ENCODE measurements at regions not wholly inside any gene's neighbourhood (a gene's known extent, or its start where the extent isn't known, plus 50 kb on each side); places are given as distances from the start of the nearest gene placed in this dataset.

- H3K4me3 ChIP-seq (ENCODE audit: control insufficient read depth, low read depth, low read length): no peak overlapping the region
- DNase-seq (ENCODE audit: low read depth): no peak
- TF ChIP-seq CTCF (IDR thresholded peaks at IDR 0.05; ENCODE audit: control insufficient read depth, insufficient read depth, low read depth, low read length, missing control alignments): no peak
Observed at GRCh38 chr1:209218113-209218512, 365.4 kb upstream of the CAMK1G start.

GRCh38 chr1:209218981-209219380 is 364.5 kb upstream of the CAMK1G start:
- no peak for TF ChIP-seq CTCF (IDR thresholded peaks at IDR 0.05; ENCODE audit: control insufficient read depth, insufficient read depth, low read depth, low read length, missing control alignments)
- DNase-seq (ENCODE audit: low read depth): no peak
- no peak overlapping the region for H3K4me3 ChIP-seq (ENCODE audit: control insufficient read depth, low read depth, low read length)

GRCh38 chr1:209219791-209220524 is 363.6 kb upstream of the CAMK1G start:
- TF ChIP-seq CTCF (IDR thresholded peaks at IDR 0.05; ENCODE audit: control insufficient read depth, insufficient read depth, low read depth, low read length, missing control alignments): no peak
- no peak overlapping the region; the same call in 1 of the 2 replicates for H3K4me3 ChIP-seq (ENCODE audit: control insufficient read depth, low read depth, low read length)
- DNase-seq (ENCODE audit: low read depth): no peak

- H3K4me3 ChIP-seq (ENCODE audit: control insufficient read depth, low read depth, low read length): no peak overlapping the region
- DNase-seq (ENCODE audit: low read depth): no peak
- TF ChIP-seq CTCF (IDR thresholded peaks at IDR 0.05; ENCODE audit: control insufficient read depth, insufficient read depth, low read depth, low read length, missing control alignments): no peak
Observed at GRCh38 chr1:209222826-209223225, 360.7 kb upstream of the CAMK1G start.

- TF ChIP-seq CTCF (IDR thresholded peaks at IDR 0.05; ENCODE audit: control insufficient read depth, insufficient read depth, low read depth, low read length, missing control alignments): no peak
- H3K4me3 ChIP-seq (ENCODE audit: control insufficient read depth, low read depth, low read length): no peak overlapping the region
Observed at GRCh38 chr1:209223791-209224190, 359.7 kb upstream of the CAMK1G start.

GRCh38 chr1:209224886-209225285 is 358.6 kb upstream of the CAMK1G start:
- no peak for TF ChIP-seq CTCF (IDR thresholded peaks at IDR 0.05; ENCODE audit: control insufficient read depth, insufficient read depth, low read depth, low read length, missing control alignments)
- DNase-seq (ENCODE audit: low read depth): no peak
- H3K4me3 ChIP-seq (ENCODE audit: control insufficient read depth, low read depth, low read length): no peak overlapping the region

More at GRCh38 chr1:209223791-209224190, 359.7 kb upstream of the CAMK1G start:
- DNase-seq (ENCODE audit: low read depth): no peak

Data from AG09309 (cell line).